H1 (cell line): ENCODE measurements at regions not wholly inside any gene's neighbourhood (a gene's known extent, or its start where the extent isn't known, plus 50 kb on each side); places are given as distances from the start of the nearest gene placed in this dataset.

ENCODE experiments used
- CTCF ChIA-PET: fragments of 300-600 bp; sonication (Branson Sonifier 250); formaldehyde crosslinking; loops from one replicate; lab custom pipeline; 2021; ENCODE audit not compliant: partially characterized antibody; lab: Charles Lee
- POLR2A ChIA-PET: fragments of 300-600 bp; sonication (Branson Sonifier 250); formaldehyde crosslinking; loops from one replicate; lab custom pipeline; 2021; ENCODE audit warnings: inconsistent platforms; ENCODE audit not compliant: partially characterized antibody; lab: Charles Lee
- DNase-seq, 2 experiments: peaks; one replicate each; pipeline versions ENCODE4 v3.0.0 to v3.0.0-alpha.2; 2010 to 2022; ENCODE audit warnings: low spot score in 2 of 2, low read depth in 1 of 2, mixed read lengths in 1 of 2
- FAIRE-seq: peaks from 2 replicates; lab custom pipeline; 2011; peaks lifted over from hg19 to GRCh38; lab: Jason Lieb, UNC
- H2AFZ ChIP-seq: 2 replicates; pipeline ENCODE4 v1.8.1; 2012; ENCODE audit warnings: low read length, inconsistent platforms
- H2AK5ac ChIP-seq: 2 replicates; pipeline ENCODE4 v1.6.1; 2013; ENCODE audit warnings: low read depth, low read length
- H2BK120ac ChIP-seq: replicated peaks from 2 replicates; pipeline ENCODE3; 2013; ENCODE audit warnings: low read depth, low read length, inconsistent platforms
- H2BK12ac ChIP-seq: 2 replicates; pipeline ENCODE4 v1.6.1; 2013; ENCODE audit warnings: low read depth, low read length
- H2BK15ac ChIP-seq: 2 replicates; pipeline ENCODE4 v1.6.1; 2013; ENCODE audit warnings: low read length
- H2BK20ac ChIP-seq: 2 replicates; pipeline ENCODE4 v1.6.1; 2013; ENCODE audit warnings: low read length
- H2BK5ac ChIP-seq: 2 replicates; pipeline ENCODE4 v1.6.1; 2013; ENCODE audit warnings: low read depth, low read length
- H3K14ac ChIP-seq: 2 replicates; pipeline ENCODE4 v1.6.1; 2013; ENCODE audit warnings: inconsistent platforms; ENCODE audit not compliant: insufficient read length
- H3K18ac ChIP-seq: 2 replicates; pipeline ENCODE4 v1.6.1; 2013; ENCODE audit warnings: low read length; ENCODE audit errors: extremely low read depth
- H3K23ac ChIP-seq: 2 replicates; pipeline ENCODE4 v1.6.1; 2013; ENCODE audit warnings: inconsistent platforms; ENCODE audit not compliant: insufficient read length
- H3K23me2 ChIP-seq: 2 replicates; pipeline ENCODE4 v1.6.1; 2013; ENCODE audit warnings: low read depth, low read length
- H3K27ac ChIP-seq: 2 replicates; pipeline ENCODE4 v1.6.1; 2011; ENCODE audit warnings: low read depth, low read length, inconsistent platforms
- H3K27me3 ChIP-seq, 4 experiments: replicated peaks in 1 of 4; 1 replicate in 1 of 4; 2 replicates in 3 of 4; pipeline versions ENCODE4 v1.6.1 to v1.8.1; 2011 to 2013; ENCODE audit warnings: low read length in 3 of 4, mild to moderate bottlenecking in 3 of 4, inconsistent platforms in 2 of 4, mixed read lengths in 2 of 4, moderate library complexity in 1 of 4; ENCODE audit not compliant: control insufficient read depth in 3 of 4, insufficient read depth in 3 of 4; ENCODE audit errors: extremely low read depth in 1 of 4
- H3K36me3 ChIP-seq, 4 experiments: 2 replicates each; pipeline versions ENCODE4 v1.6.1 to v1.8.1; 2011 to 2013; ENCODE audit warnings: mild to moderate bottlenecking in 4 of 4, low read length in 3 of 4, moderate library complexity in 2 of 4, control low read depth in 1 of 4, inconsistent platforms in 1 of 4; ENCODE audit not compliant: insufficient read depth in 4 of 4, control insufficient read depth in 2 of 4
- H3K4ac ChIP-seq: replicated peaks from 2 replicates; pipeline ENCODE3; 2013; ENCODE audit warnings: low read length, low read depth, mixed read lengths, inconsistent platforms; ENCODE audit not compliant: insufficient read length
- H3K4me1 ChIP-seq, 4 experiments: replicated peaks in 1 of 4; 1 replicate in 1 of 4; 2 replicates in 3 of 4; pipeline versions ENCODE4 v1.6.1 to v1.8.1; 2011 to 2013; ENCODE audit warnings: low read length in 3 of 4, inconsistent platforms in 2 of 4, mixed read lengths in 1 of 4; ENCODE audit not compliant: insufficient read depth in 4 of 4, control insufficient read depth in 3 of 4
- H3K4me2 ChIP-seq, 2 experiments: 2 replicates each; pipeline versions ENCODE4 v1.6.1 to v1.8.1; 2011 to 2013; ENCODE audit warnings: low read depth in 2 of 2, low read length in 2 of 2, control low read depth in 1 of 2, inconsistent platforms in 1 of 2, mild to moderate bottlenecking in 1 of 2; ENCODE audit not compliant: insufficient read depth in 1 of 2
- H3K4me3 ChIP-seq, 4 experiments: fragments of 200-600, 300-600 bp in 1 of 4; sonication (generic), shearing (Covaris generic), sonication (Bioruptor Twin) in 1 of 4; 2 replicates each; pipeline versions ENCODE4 v1.5.1 to v1.8.1; 2011 to 2016; ENCODE audit warnings: low read length in 4 of 4, low read depth in 3 of 4, control low read depth in 2 of 4, inconsistent platforms in 2 of 4, mild to moderate bottlenecking in 2 of 4, mixed read lengths in 1 of 4, moderate library complexity in 1 of 4; ENCODE audit not compliant: insufficient read depth in 2 of 4; ENCODE audit errors: extremely low read depth in 1 of 4
- H3K56ac ChIP-seq: replicated peaks from 2 replicates; pipeline ENCODE3; 2013; ENCODE audit warnings: low read depth, mild to moderate bottlenecking, mixed read lengths, low read length, inconsistent platforms; ENCODE audit not compliant: insufficient read length
- H3K79me1 ChIP-seq: 2 replicates; pipeline ENCODE4 v1.6.1; 2013; ENCODE audit warnings: low read depth, low read length, control low read depth
- H3K79me2 ChIP-seq, 2 experiments: 2 replicates each; pipeline versions ENCODE4 v1.6.1 to v1.8.1; 2012 to 2013; ENCODE audit warnings: low read length in 2 of 2, mild to moderate bottlenecking in 2 of 2, inconsistent platforms in 1 of 2; ENCODE audit not compliant: insufficient read depth in 2 of 2, control insufficient read depth in 1 of 2
- H3K9ac ChIP-seq, 4 experiments: replicated peaks in 1 of 4; 1 replicate in 1 of 4; 2 replicates in 3 of 4; pipeline versions ENCODE4 v1.6.1 to v1.8.1; 2011 to 2013; ENCODE audit warnings: low read depth in 3 of 4, low read length in 3 of 4, control low read depth in 2 of 4, mild to moderate bottlenecking in 2 of 4, moderate library complexity in 2 of 4, inconsistent platforms in 1 of 4; ENCODE audit errors: extremely low read depth in 1 of 4
- H3K9me3 ChIP-seq, 2 experiments: 2 replicates each; pipeline versions ENCODE4 v1.6.1 to v1.8.1; 2012 to 2013; ENCODE audit warnings: mild to moderate bottlenecking in 2 of 2, moderate library complexity in 2 of 2, control low read depth in 1 of 2, inconsistent platforms in 1 of 2, low read depth in 1 of 2, low read length in 1 of 2, mixed read lengths in 1 of 2; ENCODE audit not compliant: insufficient read depth in 2 of 2
- H4K20me1 ChIP-seq, 2 experiments: replicated peaks in 1 of 2; 2 replicates each; pipeline versions ENCODE3 to v1.8.1; 2011 to 2013; ENCODE audit warnings: inconsistent platforms in 2 of 2, low read length in 2 of 2, mild to moderate bottlenecking in 1 of 2; ENCODE audit not compliant: insufficient read depth in 2 of 2, control insufficient read depth in 1 of 2
- H4K5ac ChIP-seq: 2 replicates; pipeline ENCODE4 v1.6.1; 2013; ENCODE audit warnings: low read length, low read depth, mixed read lengths, inconsistent platforms; ENCODE audit not compliant: insufficient read length
- H4K8ac ChIP-seq: 2 replicates; pipeline ENCODE4 v1.8.0; 2013; ENCODE audit warnings: mild to moderate bottlenecking, moderate library complexity, low read length, inconsistent platforms; ENCODE audit not compliant: insufficient read depth; ENCODE audit errors: extremely low read depth
- H4K91ac ChIP-seq: replicated peaks from 2 replicates; pipeline ENCODE3; 2013; ENCODE audit warnings: low read length, mixed read lengths, inconsistent platforms; ENCODE audit not compliant: insufficient read length
- ASH2L ChIP-seq: fragments of 200-600, 300-600 bp; sonication (generic); IDR thresholded peaks from one replicate; pipeline ENCODE4 v1.7.1; 2017; ENCODE audit warnings: low read length
- BACH1 ChIP-seq: IDR thresholded peaks from 2 replicates; pipeline ENCODE4 v1.6.1; 2012; ENCODE audit warnings: low read length, improper control_type of control experiment
- CBX5 ChIP-seq: fragments of 300-800, 300-1000 bp; sonication (generic); IDR thresholded peaks from 2 replicates; pipeline ENCODE4 v1.7.1; 2016; ENCODE audit warnings: antibody characterized with exemption, low read length, low read depth
- GABPA ChIP-seq: IDR thresholded peaks from 2 replicates; pipeline ENCODE4 v1.6.1; 2011; ENCODE audit warnings: mild to moderate bottlenecking, low read length, moderate library complexity, borderline replicate concordance; ENCODE audit not compliant: insufficient read depth
- NRF1 ChIP-seq: IDR thresholded peaks from 2 replicates; pipeline ENCODE4 v1.6.1; 2011; ENCODE audit warnings: mild to moderate bottlenecking, low read depth, low read length, improper control_type of control experiment
- RAD21 ChIP-seq, 2 experiments: IDR thresholded peaks in 1 of 2; conservative IDR thresholded peaks in 1 of 2; 2 replicates each; pipeline ENCODE4 v1.6.1; 2011; ENCODE audit warnings: low read depth in 2 of 2, low read length in 2 of 2, improper control_type of control experiment in 1 of 2, inconsistent platforms in 1 of 2, mild to moderate bottlenecking in 1 of 2, moderate library complexity in 1 of 2
- RXRA ChIP-seq: IDR thresholded peaks from 2 replicates; pipeline ENCODE4 v1.6.1; 2011; ENCODE audit warnings: low read depth, mild to moderate bottlenecking, low read length, moderate library complexity; ENCODE audit not compliant: insufficient read depth
- SP2 ChIP-seq: IDR thresholded peaks from 2 replicates; pipeline ENCODE4 v1.6.1; 2012; ENCODE audit warnings: mild to moderate bottlenecking, low read length, inconsistent platforms
- TCF12 ChIP-seq: IDR thresholded peaks from 2 replicates; pipeline ENCODE4 v1.6.1; 2011; ENCODE audit warnings: low read depth, mild to moderate bottlenecking, low read length
- ZNF274 ChIP-seq: IDR thresholded peaks from 2 replicates; pipeline ENCODE4 v1.7.0; 2012; ENCODE audit warnings: low read length, borderline replicate concordance; ENCODE audit errors: extremely low read depth

DNA sequence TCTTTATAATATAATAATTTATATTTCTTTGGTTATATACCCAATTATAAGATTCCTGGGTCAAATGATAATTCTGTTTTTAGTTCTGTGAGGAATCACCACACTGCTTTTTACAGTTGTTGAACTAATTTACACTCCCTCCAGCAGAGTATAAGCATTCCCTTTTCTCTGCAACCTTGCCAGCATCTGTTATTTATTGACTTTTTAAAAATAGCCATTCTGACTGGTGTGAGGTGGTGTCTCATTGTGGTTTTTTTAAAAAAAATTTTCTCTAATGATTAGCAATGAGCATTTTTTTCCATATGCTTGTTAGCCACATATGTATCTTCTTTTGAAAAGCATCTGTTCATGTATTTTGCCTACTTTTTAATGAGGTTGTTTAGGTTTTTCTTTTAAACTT is 122.2 kb downstream of the ZNF486 start:
- Histone ChIP-seq H3K27ac (no peak overlapping the region), H2AFZ (no peak overlapping the region), H3K18ac (no peak overlapping the region), H3K27me3 (no peaks in the 10 kb centered on the region), H4K91ac (no peak overlapping the region), H2BK120ac (no peak overlapping the region), H3K79me2 (no peaks in the 10 kb centered on the region), H2BK20ac (no peak overlapping the region), H4K5ac (no peak overlapping the region), H4K20me1 (no peaks in the 10 kb centered on the region), H3K56ac (no peak overlapping the region), H3K4ac (no peak overlapping the region), H2BK5ac (no peak overlapping the region), H3K14ac (no peak overlapping the region), H3K9ac (no peak overlapping the region), H3K36me3 (no peaks in the 10 kb centered on the region), H4K8ac (no peak overlapping the region), H2BK12ac (no peak overlapping the region), H3K23me2 (no peaks in the 10 kb centered on the region), H3K4me2 (no peak overlapping the region), H3K23ac (no peak overlapping the region), H3K4me1 (no peaks in the 10 kb centered on the region), H3K9me3 (no peaks in the 10 kb centered on the region), H2AK5ac (no peak overlapping the region), H3K79me1 (no peaks in the 10 kb centered on the region), H3K4me3 (no peak overlapping the region), H2BK15ac (no peak overlapping the region)
- CTCF ChIA-PET: no interaction called here
- DNase-seq (no peak), FAIRE-seq (no peak)
- TF ChIP-seq RAD21 (IDR thresholded peaks at IDR 0.05 in 1 of 2, conservative IDR thresholded peaks at IDR 0.05 in 1 of 2; ENCODE audit: low read depth in 2 of 2, low read length in 2 of 2): no peak
- TF ChIP-seq TCF12: no peak
- no peak for TF ChIP-seq RXRA
- no peak for TF ChIP-seq BACH1
- TF ChIP-seq ASH2L: no peak
- no peak for TF ChIP-seq GABPA
- TF ChIP-seq NRF1: no peak
- no peak for TF ChIP-seq ZNF274
- no peak for TF ChIP-seq CBX5
- no peak for TF ChIP-seq SP2
- POLR2A ChIA-PET: no interaction called here
